ENCODE measurements at regions not wholly inside any gene's neighbourhood (a gene's known extent, or its start where the extent isn't known, plus 50 kb on each side); places are given as distances from the start of the nearest gene placed in this dataset.

DNA sequence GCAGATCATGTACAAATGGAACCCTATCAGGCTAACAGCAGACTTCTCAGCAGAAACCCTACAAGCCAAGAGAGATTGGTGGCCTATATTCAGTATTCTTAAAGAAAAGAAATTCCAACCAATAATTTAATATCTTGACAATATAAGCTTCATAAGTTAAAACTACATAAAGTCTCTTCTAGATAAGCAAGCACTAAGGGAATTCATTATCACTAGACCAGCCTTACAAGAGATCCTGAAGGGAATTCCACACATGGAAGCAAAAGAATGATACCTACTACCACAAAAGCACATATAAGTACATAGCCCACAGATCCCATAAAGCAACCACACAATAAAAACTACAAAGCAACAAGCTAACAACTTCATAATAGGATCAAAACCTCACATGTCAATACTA lies 60.4 kb upstream of the SCAF11 start:
- Histone ChIP-seq H3K9me3 (ENCODE audit: control insufficient read depth, low read length) (peaks cover 56% of the 10 kb centered on the region), H3K79me1 (replicated peaks; ENCODE audit: low read length, poor library complexity, severe bottlenecking) (no peaks in the 10 kb centered on the region), H3K4me2 (ENCODE audit: low read length, poor library complexity, severe bottlenecking) (no peak overlapping the region), H4K91ac (ENCODE audit: low read length) (no peak overlapping the region), H3K4ac (ENCODE audit: low read depth in 1 of 2, low read length in 2 of 2) (no peak overlapping the region), H2AFZ (ENCODE audit: low read depth, low read length) (no peak overlapping the region), H3K9ac (ENCODE audit: low read length) (no peak overlapping the region), H2BK12ac (ENCODE audit: low read length in 2 of 2) (no peak overlapping the region), H3K4me3 (ENCODE audit: insufficient read depth in 1 of 2, low read depth in 1 of 2, low read length in 2 of 2) (no peak overlapping the region), H3K14ac (ENCODE audit: low read length in 2 of 2) (no peak overlapping the region), H3K27ac (ENCODE audit: low read length, poor library complexity, severe bottlenecking) (no peak overlapping the region), H2BK120ac (ENCODE audit: low read depth, low read length) (no peak overlapping the region), H2BK5ac (ENCODE audit: low read depth, low read length, poor library complexity, severe bottlenecking) (no peak overlapping the region), H2BK15ac (ENCODE audit: low read depth, poor library complexity, severe bottlenecking) (no peak overlapping the region), H3K4me1 (ENCODE audit: control insufficient read depth, insufficient read depth, low read depth, low read length) (no peaks in the 10 kb centered on the region), H2AK5ac (ENCODE audit: low read length, severe bottlenecking) (no peak overlapping the region), H4K8ac (ENCODE audit: low read length) (no peak overlapping the region), H3K23ac (ENCODE audit: low read length in 2 of 2) (no peak overlapping the region), H3K27me3 (ENCODE audit: control insufficient read depth in 1 of 2, insufficient read depth in 1 of 2, low read length in 2 of 2) (no peaks in the 10 kb centered on the region), H3K36me3 (ENCODE audit: control insufficient read depth in 1 of 2, insufficient read depth in 2 of 2, low read depth in 1 of 2, low read length in 2 of 2) (no peaks in the 10 kb centered on the region), H3K18ac (ENCODE audit: low read depth in 1 of 2, low read length in 2 of 2) (no peak overlapping the region)
- DNase-seq = no peak

- Histone ChIP-seq H4K8ac (ENCODE audit: low read length) (no peak overlapping the region), H2BK15ac (ENCODE audit: low read depth, poor library complexity, severe bottlenecking) (no peak overlapping the region), H3K14ac (ENCODE audit: low read length in 2 of 2) (no peak overlapping the region), H2AFZ (ENCODE audit: low read depth, low read length) (no peak overlapping the region), H3K4me2 (ENCODE audit: low read length, poor library complexity, severe bottlenecking) (no peak overlapping the region), H3K23ac (ENCODE audit: low read length in 2 of 2) (no peak overlapping the region), H2BK12ac (ENCODE audit: low read length in 2 of 2) (no peak overlapping the region), H3K4ac (ENCODE audit: low read depth in 1 of 2, low read length in 2 of 2) (no peak overlapping the region), H3K4me1 (ENCODE audit: control insufficient read depth, insufficient read depth, low read depth, low read length) (no peaks in the 10 kb centered on the region), H3K9ac (ENCODE audit: low read length) (no peak overlapping the region), H3K18ac (ENCODE audit: low read depth in 1 of 2, low read length in 2 of 2) (no peak overlapping the region), H3K79me1 (replicated peaks; ENCODE audit: low read length, poor library complexity, severe bottlenecking) (no peaks in the 10 kb centered on the region), H3K27ac (ENCODE audit: low read length, poor library complexity, severe bottlenecking) (no peak overlapping the region), H3K9me3 (ENCODE audit: control insufficient read depth, low read length) (peaks cover 61% of the 10 kb centered on the region), H2AK5ac (ENCODE audit: low read length, severe bottlenecking) (no peak overlapping the region), H3K36me3 (ENCODE audit: control insufficient read depth in 1 of 2, insufficient read depth in 2 of 2, low read depth in 1 of 2, low read length in 2 of 2) (no peaks in the 10 kb centered on the region), H3K4me3 (ENCODE audit: insufficient read depth in 1 of 2, low read depth in 1 of 2, low read length in 2 of 2) (no peak overlapping the region), H2BK5ac (ENCODE audit: low read depth, low read length, poor library complexity, severe bottlenecking) (no peak overlapping the region), H2BK120ac (ENCODE audit: low read depth, low read length) (no peak overlapping the region), H3K27me3 (ENCODE audit: control insufficient read depth in 1 of 2, insufficient read depth in 1 of 2, low read length in 2 of 2) (no peaks in the 10 kb centered on the region), H4K91ac (ENCODE audit: low read length) (no peak overlapping the region)
- no peak for DNase-seq
- 85% methylated on average over 1 of the region's 2 CpGs for WGBS
These were observed 59.3 kb upstream of the SCAF11 start for GRCh38 chr12:46049665-46050064.

GRCh38 chr12:46046436-46046835 lies 56.1 kb upstream of the SCAF11 start:
- Histone ChIP-seq H2BK5ac (ENCODE audit: low read depth, low read length, poor library complexity, severe bottlenecking) (no peak overlapping the region), H3K14ac (ENCODE audit: low read length in 2 of 2) (no peak overlapping the region), H4K8ac (ENCODE audit: low read length) (no peak overlapping the region), H3K4me3 (ENCODE audit: insufficient read depth in 1 of 2, low read depth in 1 of 2, low read length in 2 of 2) (no peak overlapping the region), H2BK12ac (ENCODE audit: low read length in 2 of 2) (no peak overlapping the region), H3K4me2 (ENCODE audit: low read length, poor library complexity, severe bottlenecking) (no peak overlapping the region), H4K91ac (ENCODE audit: low read length) (no peak overlapping the region), H3K4me1 (ENCODE audit: control insufficient read depth, insufficient read depth, low read depth, low read length) (no peaks in the 10 kb centered on the region), H2AFZ (ENCODE audit: low read depth, low read length) (no peak overlapping the region), H3K27ac (ENCODE audit: low read length, poor library complexity, severe bottlenecking) (no peak overlapping the region), H3K4ac (ENCODE audit: low read depth in 1 of 2, low read length in 2 of 2) (no peak overlapping the region), H2AK5ac (ENCODE audit: low read length, severe bottlenecking) (no peak overlapping the region), H2BK120ac (ENCODE audit: low read depth, low read length) (no peak overlapping the region), H3K18ac (ENCODE audit: low read depth in 1 of 2, low read length in 2 of 2) (no peak overlapping the region), H3K9ac (ENCODE audit: low read length) (no peak overlapping the region), H3K79me1 (replicated peaks; ENCODE audit: low read length, poor library complexity, severe bottlenecking) (no peaks in the 10 kb centered on the region), H3K36me3 (ENCODE audit: control insufficient read depth in 1 of 2, insufficient read depth in 2 of 2, low read depth in 1 of 2, low read length in 2 of 2) (no peaks in the 10 kb centered on the region), H3K23ac (ENCODE audit: low read length in 2 of 2) (no peak overlapping the region), H2BK15ac (ENCODE audit: low read depth, poor library complexity, severe bottlenecking) (no peak overlapping the region), H3K9me3 (ENCODE audit: control insufficient read depth, low read length) (peaks cover 50% of the 10 kb centered on the region), H3K27me3 (ENCODE audit: control insufficient read depth in 1 of 2, insufficient read depth in 1 of 2, low read length in 2 of 2) (no peaks in the 10 kb centered on the region)
- no CpG with 5 or more reads among the region's 1 CpG for WGBS
- no peak for DNase-seq

GRCh38 chr12:46043972-46044520 lies 53.7 kb upstream of the SCAF11 start:
- H3K18ac ChIP-seq (ENCODE audit: low read depth in 1 of 2, low read length in 2 of 2) = no peak overlapping the region
- no peak for DNase-seq
- H3K4me1 ChIP-seq (ENCODE audit: control insufficient read depth, insufficient read depth, low read depth, low read length) = no peaks in the 10 kb centered on the region
- no peak overlapping the region for H2BK5ac ChIP-seq (ENCODE audit: low read depth, low read length, poor library complexity, severe bottlenecking)
- no peak overlapping the region for H2BK120ac ChIP-seq (ENCODE audit: low read depth, low read length)
- H3K23ac ChIP-seq (ENCODE audit: low read length in 2 of 2) = peak overlapping the region in 1 of 2 experiments; percentile 42
- H3K4ac ChIP-seq (ENCODE audit: low read depth in 1 of 2, low read length in 2 of 2) = no peak overlapping the region
- H3K27ac ChIP-seq (ENCODE audit: low read length, poor library complexity, severe bottlenecking) = no peak overlapping the region
- no peak overlapping the region for H3K9ac ChIP-seq (ENCODE audit: low read length)
- H3K79me1 ChIP-seq (replicated peaks; ENCODE audit: low read length, poor library complexity, severe bottlenecking) = no peaks in the 10 kb centered on the region
- H3K27me3 ChIP-seq (ENCODE audit: control insufficient read depth in 1 of 2, insufficient read depth in 1 of 2, low read length in 2 of 2) = no peaks in the 10 kb centered on the region
- no peak overlapping the region for H2AK5ac ChIP-seq (ENCODE audit: low read length, severe bottlenecking)
- WGBS = no CpG with 5 or more reads among the region's 1 CpG
- no peak overlapping the region for H3K14ac ChIP-seq (ENCODE audit: low read length in 2 of 2)
- no peak overlapping the region for H3K4me3 ChIP-seq (ENCODE audit: insufficient read depth in 1 of 2, low read depth in 1 of 2, low read length in 2 of 2)
- no peaks in the 10 kb centered on the region for H3K36me3 ChIP-seq (ENCODE audit: control insufficient read depth in 1 of 2, insufficient read depth in 2 of 2, low read depth in 1 of 2, low read length in 2 of 2)
- peaks cover 33% of the 10 kb centered on the region for H3K9me3 ChIP-seq (ENCODE audit: control insufficient read depth, low read length)
- H3K4me2 ChIP-seq (ENCODE audit: low read length, poor library complexity, severe bottlenecking) = no peak overlapping the region
- H2BK12ac ChIP-seq (ENCODE audit: low read length in 2 of 2) = no peak overlapping the region
- no peak overlapping the region for H2AFZ ChIP-seq (ENCODE audit: low read depth, low read length)
- no peak overlapping the region for H4K91ac ChIP-seq (ENCODE audit: low read length)
- no peak overlapping the region for H2BK15ac ChIP-seq (ENCODE audit: low read depth, poor library complexity, severe bottlenecking)
- H4K8ac ChIP-seq (ENCODE audit: low read length) = no peak overlapping the region

Data from mesenchymal stem cell (in vitro differentiated cells and primary cell).